Kidney (tissue), 13 donors: ENCODE measurements at regions not wholly inside any gene's neighbourhood (a gene's known extent, or its start where the extent isn't known, plus 50 kb on each side); places are given as distances from the start of the nearest gene placed in this dataset.

Experiments used
- DNase-seq, 5 donors: peaks; one replicate each; pipeline ENCODE4 v3.0.0-alpha.2; 2013 to 2020
- FAIRE-seq: peaks from 2 replicates; lab custom pipeline; 2012; peaks lifted over from hg19 to GRCh38; lab: Jason Lieb, UNC
- H3K27ac ChIP-seq, 2 donors: one replicate each; pipeline ENCODE4 v1.7.0; 2013; ENCODE audit warnings: low read depth in 2 of 2, low read length in 2 of 2, inconsistent platforms in 1 of 2
- H3K27me3 ChIP-seq: one replicate; pipeline ENCODE4 v1.7.1; 2013; ENCODE audit warnings: low read length, inconsistent platforms; ENCODE audit not compliant: control insufficient read depth, insufficient read depth
- H3K36me3 ChIP-seq, 3 donors: one replicate each; pipeline versions ENCODE4 v1.7.0 to v1.7.1; 2013; ENCODE audit warnings: low read length in 3 of 3, control low read depth in 1 of 3, inconsistent platforms in 1 of 3; ENCODE audit not compliant: insufficient read depth in 3 of 3, control insufficient read depth in 2 of 3
- H3K4me1 ChIP-seq, 3 donors: one replicate each; pipeline versions ENCODE4 v1.7.0 to v1.7.1; 2013; ENCODE audit warnings: low read length in 3 of 3, inconsistent platforms in 1 of 3, low read depth in 1 of 3; ENCODE audit not compliant: control insufficient read depth in 2 of 3, insufficient read depth in 2 of 3
- H3K4me3 ChIP-seq, 3 donors: one replicate each; pipeline versions ENCODE4 v1.7.0 to v1.8.1; 2013; ENCODE audit warnings: low read length in 3 of 3, control low read depth in 1 of 3, inconsistent platforms in 1 of 3
- H3K9ac ChIP-seq, 3 donors: one replicate each; pipeline versions ENCODE4 v1.7.0 to v1.7.1; 2013; ENCODE audit warnings: low read length in 3 of 3, control low read depth in 1 of 3, inconsistent platforms in 1 of 3
- H3K9me3 ChIP-seq, 3 donors: one replicate each; pipeline versions ENCODE4 v1.7.0 to v1.7.1; 2013; ENCODE audit warnings: low read length in 3 of 3, control low read depth in 1 of 3, inconsistent platforms in 1 of 3; ENCODE audit not compliant: control insufficient read depth in 2 of 3, insufficient read depth in 1 of 3
- intact Hi-C: fragments of 100-400 bp; cut with DNase I; formaldehyde crosslinking; loops from one replicate; pipeline ENCODE4 v1.11.1; 2022
- TF ChIP-seq, protein P1 (sequence below): IDR thresholded peaks from 3 replicates; pipeline ENCODE4 v1.5.1; 2012; ENCODE audit warnings: mild to moderate bottlenecking, moderate library complexity, borderline replicate concordance; ENCODE audit not compliant: insufficient read depth; ENCODE audit errors: extremely low read depth
- donor health status: control.
- donor health status: control.
- donor health status: control.
- donor health status: control.
- donor health status: control.
- donor health status: DM: yes; HTN: yes; CAD: no.
- donor health status: Normal renal cell carcinoma (clear cell type).

GRCh38 chr5:2240118-2240904 lies 357.6 kb upstream of the IRX4 start:
- Histone ChIP-seq H3K9ac (no peak overlapping the region), H3K36me3 (no peaks in the 10 kb centered on the region), H3K27ac (no peak overlapping the region), H3K4me1 (no peaks in the 10 kb centered on the region), H3K4me3 (no peak overlapping the region), H3K9me3 (peaks cover 0 to 14% (median 0%) of the 10 kb centered on the region in 3 donors), H3K27me3 (no peaks in the 10 kb centered on the region)
- TF ChIP-seq, protein P1, sequence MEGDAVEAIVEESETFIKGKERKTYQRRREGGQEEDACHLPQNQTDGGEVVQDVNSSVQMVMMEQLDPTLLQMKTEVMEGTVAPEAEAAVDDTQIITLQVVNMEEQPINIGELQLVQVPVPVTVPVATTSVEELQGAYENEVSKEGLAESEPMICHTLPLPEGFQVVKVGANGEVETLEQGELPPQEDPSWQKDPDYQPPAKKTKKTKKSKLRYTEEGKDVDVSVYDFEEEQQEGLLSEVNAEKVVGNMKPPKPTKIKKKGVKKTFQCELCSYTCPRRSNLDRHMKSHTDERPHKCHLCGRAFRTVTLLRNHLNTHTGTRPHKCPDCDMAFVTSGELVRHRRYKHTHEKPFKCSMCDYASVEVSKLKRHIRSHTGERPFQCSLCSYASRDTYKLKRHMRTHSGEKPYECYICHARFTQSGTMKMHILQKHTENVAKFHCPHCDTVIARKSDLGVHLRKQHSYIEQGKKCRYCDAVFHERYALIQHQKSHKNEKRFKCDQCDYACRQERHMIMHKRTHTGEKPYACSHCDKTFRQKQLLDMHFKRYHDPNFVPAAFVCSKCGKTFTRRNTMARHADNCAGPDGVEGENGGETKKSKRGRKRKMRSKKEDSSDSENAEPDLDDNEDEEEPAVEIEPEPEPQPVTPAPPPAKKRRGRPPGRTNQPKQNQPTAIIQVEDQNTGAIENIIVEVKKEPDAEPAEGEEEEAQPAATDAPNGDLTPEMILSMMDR = no peak
- FAIRE-seq = no peak
- intact Hi-C loops = no loop called here
- no peak for DNase-seq

DNA sequence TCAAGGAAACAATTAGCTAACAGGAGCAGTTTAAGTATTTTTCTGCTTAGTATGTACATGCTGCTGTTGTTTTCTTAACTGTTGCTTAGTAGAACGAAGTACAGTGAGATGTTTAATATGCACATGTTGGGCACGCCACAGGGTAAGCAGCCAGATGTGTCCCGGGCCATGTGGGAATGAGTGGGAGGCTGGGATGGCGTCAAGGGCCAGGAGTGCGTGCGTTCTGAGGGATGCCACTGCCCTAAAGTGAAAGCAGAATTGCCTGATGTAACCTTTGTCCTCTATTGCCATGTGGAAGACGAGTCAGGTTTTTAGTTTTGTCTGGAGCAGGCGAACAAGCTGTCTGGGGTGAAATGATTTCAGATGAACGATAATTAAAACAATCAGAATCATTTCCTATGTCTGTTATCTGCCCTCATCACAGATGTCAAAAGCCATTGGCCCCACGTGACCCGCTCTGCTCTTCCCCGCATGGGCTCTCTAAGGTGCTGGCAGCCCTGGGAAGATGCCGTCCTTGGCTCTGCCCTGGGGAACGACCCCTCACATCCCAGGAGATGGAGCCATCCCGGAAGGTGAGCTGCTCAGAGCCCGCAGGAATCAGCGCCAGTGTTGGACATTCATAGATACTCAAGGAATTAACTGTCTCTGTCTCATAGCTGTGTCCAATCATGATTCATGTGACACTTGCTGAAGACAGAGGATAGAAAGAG lies 356.6 kb upstream of the IRX4 start:
- Histone ChIP-seq H3K4me1 (no peaks in the 10 kb centered on the region), H3K27me3 (no peaks in the 10 kb centered on the region), H3K27ac (no peak overlapping the region), H3K9ac (no peak overlapping the region), H3K4me3 (no peak overlapping the region), H3K36me3 (no peaks in the 10 kb centered on the region), H3K9me3 (peaks cover 0 to 20% (median 2%) of the 10 kb centered on the region in 3 donors)
- TF ChIP-seq, protein P1 = no peak
- DNase-seq (no peak), FAIRE-seq (no peak)
- intact Hi-C loops = no loop called here

DNA sequence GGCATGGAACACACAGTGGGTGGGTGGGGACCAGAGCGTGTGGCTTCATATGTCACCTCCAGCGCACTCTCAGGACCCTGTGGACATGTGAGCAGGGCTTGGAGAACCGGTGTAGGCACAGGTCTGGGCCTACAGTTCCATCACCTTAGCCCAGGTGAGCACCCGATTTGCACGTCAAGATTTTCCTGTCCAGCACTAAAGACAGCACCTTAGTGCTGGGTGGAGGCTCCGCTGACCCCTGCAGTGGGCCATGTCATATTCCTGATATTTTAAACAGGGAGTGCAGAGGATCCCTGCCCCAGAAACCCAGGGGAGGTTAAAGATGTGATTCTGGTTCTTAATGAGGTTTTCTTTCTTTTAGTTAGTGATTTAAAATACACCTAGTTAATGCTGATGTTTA lies 356.0 kb upstream of the IRX4 start:
- no peak overlapping the region for H3K4me3 ChIP-seq
- H3K27me3 ChIP-seq = no peaks in the 10 kb centered on the region
- H3K9ac ChIP-seq = no peak overlapping the region
- H3K27ac ChIP-seq = no peak overlapping the region
- DNase-seq = no peak
- TF ChIP-seq, protein P1 = no peak
- intact Hi-C loops = no loop called here
- no peaks in the 10 kb centered on the region for H3K4me1 ChIP-seq
- peaks cover 0 to 20% (median 2%) of the 10 kb centered on the region in 3 donors for H3K9me3 ChIP-seq
- FAIRE-seq = no peak
- no peaks in the 10 kb centered on the region for H3K36me3 ChIP-seq
